ENCODE measurements at regions not wholly inside any gene's neighbourhood (a gene's known extent, or its start where the extent isn't known, plus 50 kb on each side); places are given as distances from the start of the nearest gene placed in this dataset.

DNA sequence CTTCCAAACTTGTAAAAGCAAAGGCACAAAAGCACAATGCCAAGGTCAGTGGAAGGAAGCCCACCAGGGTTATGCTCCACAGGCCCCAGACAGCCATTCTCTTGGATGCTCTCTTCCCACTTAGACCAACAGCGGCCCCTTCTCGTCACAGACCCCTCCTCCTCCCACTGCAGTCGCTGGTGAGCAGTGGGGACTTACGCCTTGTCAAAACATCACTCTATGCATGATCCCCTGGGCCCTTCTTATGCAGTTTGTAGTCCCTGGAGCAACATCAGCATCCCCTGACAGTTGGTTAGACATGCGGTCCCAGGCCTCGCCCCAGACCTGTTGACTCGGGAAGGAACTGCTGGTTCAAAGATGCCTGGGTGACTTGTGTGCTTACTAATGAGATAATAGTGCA lies 376.0 kb upstream of the KLHL29 start:
- TF ChIP-seq, protein P1, sequence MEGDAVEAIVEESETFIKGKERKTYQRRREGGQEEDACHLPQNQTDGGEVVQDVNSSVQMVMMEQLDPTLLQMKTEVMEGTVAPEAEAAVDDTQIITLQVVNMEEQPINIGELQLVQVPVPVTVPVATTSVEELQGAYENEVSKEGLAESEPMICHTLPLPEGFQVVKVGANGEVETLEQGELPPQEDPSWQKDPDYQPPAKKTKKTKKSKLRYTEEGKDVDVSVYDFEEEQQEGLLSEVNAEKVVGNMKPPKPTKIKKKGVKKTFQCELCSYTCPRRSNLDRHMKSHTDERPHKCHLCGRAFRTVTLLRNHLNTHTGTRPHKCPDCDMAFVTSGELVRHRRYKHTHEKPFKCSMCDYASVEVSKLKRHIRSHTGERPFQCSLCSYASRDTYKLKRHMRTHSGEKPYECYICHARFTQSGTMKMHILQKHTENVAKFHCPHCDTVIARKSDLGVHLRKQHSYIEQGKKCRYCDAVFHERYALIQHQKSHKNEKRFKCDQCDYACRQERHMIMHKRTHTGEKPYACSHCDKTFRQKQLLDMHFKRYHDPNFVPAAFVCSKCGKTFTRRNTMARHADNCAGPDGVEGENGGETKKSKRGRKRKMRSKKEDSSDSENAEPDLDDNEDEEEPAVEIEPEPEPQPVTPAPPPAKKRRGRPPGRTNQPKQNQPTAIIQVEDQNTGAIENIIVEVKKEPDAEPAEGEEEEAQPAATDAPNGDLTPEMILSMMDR (IDR thresholded peaks at IDR 0.05): no peak
- no peak for TF ChIP-seq POLR2A (IDR thresholded peaks at IDR 0.05)

Measured in testis (tissue), 2 donors.